ENCODE measurements at regions not wholly inside any gene's neighbourhood (a gene's known extent, or its start where the extent isn't known, plus 50 kb on each side); places are given as distances from the start of the nearest gene placed in this dataset.

DNA sequence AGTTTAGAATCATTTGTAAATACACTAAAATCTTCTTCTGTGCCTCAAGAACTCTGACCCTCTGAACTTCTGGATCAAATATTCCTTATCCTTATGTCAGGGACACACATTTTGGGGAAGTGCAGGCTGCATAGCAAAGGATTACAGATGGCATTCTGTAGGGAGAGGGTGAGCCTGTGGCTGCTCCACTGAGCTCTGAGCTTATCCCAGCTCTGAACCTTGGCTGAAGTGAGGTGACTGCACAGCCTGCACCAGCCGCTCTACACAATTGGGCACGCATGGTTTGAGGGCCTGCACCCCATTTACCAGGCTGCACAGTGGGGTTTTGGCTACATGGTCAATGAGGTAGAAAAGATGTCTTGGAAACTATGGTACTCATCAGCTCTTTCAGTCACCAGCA lies 251.6 kb downstream of the GALR1 start:
- DNase-seq (ENCODE audit: low read depth in 2 of 3, low spot score in 2 of 3), result no peak

DNA sequence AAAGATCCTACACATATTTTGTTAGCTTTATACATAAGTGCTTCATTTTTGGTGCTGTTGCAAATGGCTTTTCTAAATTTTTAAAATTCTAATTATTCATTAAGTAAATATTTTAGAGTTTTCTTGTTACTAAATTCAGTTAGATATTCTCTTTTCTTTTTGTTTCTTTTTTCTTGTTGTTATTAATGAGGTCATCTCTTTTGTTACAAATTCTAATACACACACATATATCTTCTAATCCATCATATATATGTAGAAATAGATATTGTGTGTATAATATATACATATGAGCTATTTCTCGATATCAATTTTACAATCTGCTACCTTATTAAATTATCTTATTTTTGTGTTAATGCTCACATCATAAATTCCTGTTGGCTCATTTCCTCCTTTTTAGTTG lies 255.9 kb downstream of the GALR1 start:
- DNase-seq (ENCODE audit: low read depth in 2 of 3, low spot score in 2 of 3), result no peak

- DNase-seq (ENCODE audit: low read depth in 2 of 3, low spot score in 2 of 3), result no peak
These were observed 262.5 kb downstream of the GALR1 start for GRCh38 chr18:77512152-77512551.

- DNase-seq (ENCODE audit: low read depth in 2 of 3, low spot score in 2 of 3), result no peak
These were observed 268.3 kb downstream of the GALR1 start for GRCh38 chr18:77517901-77518300.

DNA sequence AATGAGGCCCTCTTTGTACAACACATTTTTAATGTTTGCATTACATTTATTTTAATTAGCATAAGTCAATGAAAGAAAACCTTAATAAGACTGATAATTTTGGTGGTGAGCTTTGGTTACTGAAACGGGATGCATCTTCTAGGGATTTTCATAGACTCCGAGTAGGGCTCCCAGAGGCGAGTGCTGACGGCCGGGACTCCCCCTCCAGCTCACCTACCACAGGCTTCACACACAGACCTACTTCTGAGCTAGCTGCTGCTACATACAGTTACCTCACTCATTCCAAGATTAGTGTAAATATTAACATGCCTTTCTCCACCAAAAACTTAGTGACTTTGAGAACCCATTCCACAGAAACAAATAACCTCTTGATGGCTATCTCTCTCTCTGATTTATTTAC lies 271.1 kb downstream of the GALR1 start:
- DNase-seq (ENCODE audit: low read depth in 2 of 3, low spot score in 2 of 3), result no peak

DNA sequence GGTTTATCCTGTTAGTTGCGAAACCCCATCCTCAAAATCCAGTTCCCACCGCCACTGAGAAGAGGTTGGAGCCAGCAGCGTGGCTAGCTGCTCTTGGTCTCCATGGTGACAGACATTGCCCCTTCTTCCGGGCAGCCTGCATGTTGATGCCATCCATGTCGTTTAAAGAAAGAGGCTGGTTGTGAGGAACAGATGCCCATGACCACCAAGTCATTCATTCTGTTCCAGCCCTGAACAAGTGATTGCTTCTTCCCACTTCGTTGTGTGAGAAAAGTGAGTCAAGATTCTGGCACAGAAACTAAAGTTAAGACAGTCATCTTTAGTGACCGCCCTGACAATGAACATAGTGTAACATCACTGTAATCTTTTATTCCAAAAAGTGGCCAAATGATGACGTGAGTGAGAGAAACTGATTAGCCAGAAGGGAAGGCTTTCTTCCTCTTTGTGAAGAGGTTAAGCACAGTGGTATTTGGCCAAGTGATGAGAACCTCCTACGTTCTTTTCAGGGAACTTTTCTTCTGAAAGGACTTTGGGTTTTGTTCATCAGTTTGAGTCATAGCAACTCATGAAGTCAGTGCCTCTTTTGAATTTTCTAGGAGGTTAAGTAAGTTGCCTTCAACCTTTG lies 272.5 kb downstream of the GALR1 start:
- no peak for DNase-seq (ENCODE audit: low read depth in 2 of 3, low spot score in 2 of 3)

GRCh38 chr18:77524909-77525308 lies 275.3 kb downstream of the GALR1 start:
- no peak for DNase-seq (ENCODE audit: low read depth in 2 of 3, low spot score in 2 of 3)

DNA sequence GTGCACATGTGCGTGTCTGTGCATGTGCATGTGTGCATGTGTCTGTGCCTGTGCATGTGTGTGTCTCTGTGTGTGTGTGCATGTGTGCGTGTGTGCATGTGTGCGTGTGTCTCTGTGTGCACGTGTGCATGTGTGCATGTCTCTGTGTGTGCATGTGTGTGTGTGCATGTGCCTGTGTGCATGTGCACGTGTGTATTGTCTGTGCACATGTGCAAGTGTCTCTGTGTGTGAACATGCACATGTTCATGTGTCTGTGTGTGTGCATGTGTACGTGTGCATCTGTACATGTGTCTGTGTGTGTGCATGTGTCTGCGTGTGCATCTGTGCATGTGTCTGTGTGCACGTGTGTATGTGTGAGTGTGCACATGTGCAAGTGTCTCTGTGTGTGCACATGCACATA lies 277.3 kb downstream of the GALR1 start:
- DNase-seq (ENCODE audit: low read depth in 2 of 3, low spot score in 2 of 3), result no peak

GRCh38 chr18:77528872-77529271 lies 279.2 kb downstream of the GALR1 start:
- DNase-seq (ENCODE audit: low read depth in 2 of 3, low spot score in 2 of 3), result no peak

DNA sequence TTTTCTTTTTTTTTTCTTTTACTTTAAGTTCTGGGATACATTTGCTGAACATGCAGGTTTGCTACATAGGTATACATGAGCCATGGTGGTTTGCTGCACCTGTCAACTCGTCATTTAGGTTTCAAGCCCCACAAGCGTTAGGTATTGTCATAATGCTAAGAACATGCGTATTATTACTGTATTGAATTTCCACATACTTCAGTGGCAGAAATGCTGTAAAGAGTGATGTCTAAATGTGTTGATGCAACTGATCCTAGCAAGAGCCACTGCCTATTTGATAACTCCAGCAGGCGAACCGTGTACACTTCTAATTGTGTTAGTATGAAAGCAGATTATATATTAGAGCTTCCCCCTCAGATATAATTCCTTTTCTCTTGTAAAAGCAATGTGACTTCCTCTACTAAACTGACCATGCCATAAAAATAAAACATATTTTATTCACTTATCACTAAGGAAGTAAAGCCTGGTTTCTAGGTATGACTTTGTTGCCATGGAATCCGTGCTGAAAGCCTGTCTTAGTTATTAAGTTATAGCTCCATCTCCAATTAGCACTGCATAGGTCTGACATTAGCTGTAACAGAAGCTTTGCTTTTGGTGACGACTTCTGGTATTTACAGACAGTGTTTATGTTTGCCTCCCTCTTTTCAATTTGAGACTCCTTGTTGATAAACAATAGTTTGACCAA lies 280.0 kb downstream of the GALR1 start:
- DNase-seq (ENCODE audit: low read depth in 2 of 3, low spot score in 2 of 3), result no peak

GRCh38 chr18:77530732-77531131 lies 281.1 kb downstream of the GALR1 start:
- no peak for DNase-seq (ENCODE audit: low read depth in 2 of 3, low spot score in 2 of 3)

GRCh38 chr18:77539860-77540259 lies 290.2 kb downstream of the GALR1 start:
- no peak for DNase-seq (ENCODE audit: low read depth in 2 of 3, low spot score in 2 of 3)

DNA sequence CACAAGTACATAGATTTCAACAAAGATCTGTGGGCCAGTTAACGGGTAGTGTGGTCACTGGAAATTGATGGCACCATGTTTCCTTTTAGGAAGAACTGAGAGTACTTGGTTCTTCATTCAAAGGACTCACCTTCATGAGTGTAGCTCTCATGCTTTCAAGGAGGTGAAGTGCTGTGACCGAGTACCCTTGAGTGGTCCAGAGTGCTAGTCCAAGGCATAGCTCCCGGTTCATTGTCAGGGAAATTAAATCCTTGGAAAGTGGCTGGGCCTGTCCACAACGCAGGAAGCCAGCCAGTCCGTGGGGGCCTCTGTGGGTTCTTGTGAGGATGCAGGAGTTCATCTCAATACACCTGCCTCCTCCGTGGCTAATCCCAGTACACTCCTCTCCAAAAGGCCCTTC lies 295.1 kb downstream of the GALR1 start:
- no peak for DNase-seq (ENCODE audit: low read depth in 2 of 3, low spot score in 2 of 3)

GRCh38 chr18:77547757-77548156 lies 298.1 kb downstream of the GALR1 start:
- DNase-seq (ENCODE audit: low read depth in 2 of 3, low spot score in 2 of 3), result no peak

DNA sequence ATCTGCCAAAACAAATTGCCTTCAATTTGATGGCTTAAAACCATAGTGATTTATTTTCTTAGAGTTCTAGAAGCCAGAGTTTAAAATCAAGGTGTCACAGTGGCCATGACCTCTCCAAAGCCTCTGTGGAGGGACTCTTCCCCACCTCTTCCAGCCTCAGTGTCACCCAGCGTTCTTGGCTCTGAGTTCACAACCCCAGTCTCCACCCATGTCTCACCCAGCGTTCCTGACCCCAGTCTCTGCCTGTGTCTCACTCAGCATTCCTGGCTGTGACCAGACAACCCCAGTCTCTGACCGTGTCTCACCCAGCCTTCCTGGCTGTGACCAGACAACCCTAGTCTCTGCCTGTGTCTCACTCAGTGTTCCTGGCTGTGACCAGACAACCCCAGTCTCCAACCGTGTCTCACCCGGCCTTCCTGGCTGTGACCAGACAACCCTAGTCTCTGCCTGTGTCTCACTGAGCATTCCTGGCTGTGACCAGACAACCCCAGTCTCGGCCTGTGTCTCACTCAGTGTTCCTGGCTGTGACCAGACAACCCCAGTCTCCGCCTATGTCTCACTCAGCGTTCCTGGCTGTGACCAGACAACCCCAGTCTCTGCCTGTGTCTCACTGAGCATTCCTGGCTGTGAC lies 299.3 kb downstream of the GALR1 start:
- DNase-seq (ENCODE audit: low read depth in 2 of 3, low spot score in 2 of 3), result no peak

GRCh38 chr18:77550625-77551024 lies 301.0 kb downstream of the GALR1 start:
- DNase-seq (ENCODE audit: low read depth in 2 of 3, low spot score in 2 of 3), result no peak

- DNase-seq (ENCODE audit: low read depth in 2 of 3, low spot score in 2 of 3), result no peak
These were observed 301.4 kb downstream of the GALR1 start for GRCh38 chr18:77551055-77551454.

- no peak for DNase-seq (ENCODE audit: low read depth in 2 of 3, low spot score in 2 of 3)
These were observed 303.3 kb downstream of the GALR1 start for GRCh38 chr18:77552945-77553344.

GRCh38 chr18:77554061-77554460 lies 304.4 kb downstream of the GALR1 start:
- DNase-seq (ENCODE audit: low read depth in 2 of 3, low spot score in 2 of 3), result no peak

DNA sequence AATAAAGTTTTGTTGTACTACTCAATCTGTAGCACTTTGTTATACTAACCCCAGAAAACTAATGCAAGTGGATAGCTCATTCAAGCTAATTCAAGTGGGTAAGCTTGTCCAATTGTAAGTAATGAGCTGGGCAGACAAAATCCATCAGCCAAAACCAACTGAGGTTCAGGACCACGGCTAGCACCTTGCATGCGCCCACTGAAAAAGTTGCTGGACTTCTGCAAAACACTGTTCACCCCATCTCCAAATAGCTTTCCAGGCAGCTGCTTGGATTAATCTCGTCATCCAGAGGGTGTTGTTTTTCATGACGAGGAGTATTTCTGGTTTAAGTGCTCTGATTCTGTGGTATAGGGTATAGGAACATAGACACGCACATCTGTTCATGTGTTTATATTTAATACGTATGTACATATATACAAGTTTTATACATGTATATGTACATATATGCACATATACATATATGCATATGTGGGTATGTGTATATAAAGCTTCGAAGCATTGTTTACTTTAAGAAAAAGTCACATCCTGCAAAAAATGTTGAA lies 307.5 kb downstream of the GALR1 start:
- peak in 2 of 3 donors; percentile 2 to 14 for DNase-seq (ENCODE audit: low read depth in 2 of 3, low spot score in 2 of 3)

- no peak for DNase-seq (ENCODE audit: low read depth in 2 of 3, low spot score in 2 of 3)
These were observed 309.7 kb downstream of the GALR1 start for GRCh38 chr18:77559274-77559910.
